Astrocyte (in vitro differentiated cells and primary cell): ENCODE measurements at regions not wholly inside any gene's neighbourhood (a gene's known extent, or its start where the extent isn't known, plus 50 kb on each side); places are given as distances from the start of the nearest gene placed in this dataset.
A peak's percentile ranks its signal among the peaks of the same experiment; 100 is the strongest.

Experiments
- DNase-seq: peaks from one replicate; pipeline ENCODE4 v3.0.0-alpha.2; 2010; ENCODE audit warnings: low read depth
- FAIRE-seq: peaks from 2 replicates; lab custom pipeline; 2011; peaks lifted over from hg19 to GRCh38; lab: Jason Lieb, UNC
- H2AFZ ChIP-seq: 2 replicates; pipeline ENCODE4 v1.6.0; 2012; ENCODE audit warnings: low read depth, low read length, inconsistent platforms
- H3K27ac ChIP-seq: 2 replicates; pipeline ENCODE4 v1.5.1; 2011; ENCODE audit warnings: low read depth, low read length, inconsistent platforms
- H3K27me3 ChIP-seq: 2 replicates; pipeline ENCODE4 v1.6.0; 2011; ENCODE audit warnings: low read length, inconsistent platforms; ENCODE audit not compliant: insufficient read depth
- H3K36me3 ChIP-seq: 2 replicates; pipeline ENCODE4 v1.5.1; 2011; ENCODE audit warnings: low read length, inconsistent platforms; ENCODE audit not compliant: insufficient read depth
- H3K4me1 ChIP-seq: 2 replicates; pipeline ENCODE4 v1.5.1; 2011; ENCODE audit warnings: low read length, inconsistent platforms; ENCODE audit not compliant: insufficient read depth
- H3K4me2 ChIP-seq: 2 replicates; pipeline ENCODE4 v1.6.0; 2012; ENCODE audit warnings: low read length, inconsistent platforms
- H3K4me3 ChIP-seq: 2 replicates; pipeline ENCODE4 v1.5.1; 2011; ENCODE audit warnings: low read depth, mild to moderate bottlenecking, low read length, inconsistent platforms; ENCODE audit not compliant: insufficient read depth
- H3K79me2 ChIP-seq: 2 replicates; pipeline ENCODE4 v1.6.0; 2012; ENCODE audit warnings: mild to moderate bottlenecking, low read length, inconsistent platforms; ENCODE audit not compliant: insufficient read depth
- H3K9ac ChIP-seq: 2 replicates; pipeline ENCODE4 v1.6.0; 2012; ENCODE audit warnings: mild to moderate bottlenecking, low read length, inconsistent platforms
- H3K9me3 ChIP-seq: 2 replicates; pipeline ENCODE4 v1.5.1; 2012; ENCODE audit warnings: low read depth, mild to moderate bottlenecking, low read length, inconsistent platforms; ENCODE audit not compliant: insufficient read depth
- H4K20me1 ChIP-seq: 2 replicates; pipeline ENCODE4 v1.6.0; 2012; ENCODE audit warnings: low read length, inconsistent platforms; ENCODE audit not compliant: insufficient read depth
- H3K27ac Mint-ChIP-seq: one replicate; pipeline ENCODE4 v1.8.0; 2021; ENCODE audit warnings: mild to moderate bottlenecking, mixed read lengths; ENCODE audit not compliant: unreplicated experiment
- H3K27me3 Mint-ChIP-seq: one replicate; pipeline ENCODE4 v1.8.0; 2021; ENCODE audit warnings: low read depth, mixed read lengths; ENCODE audit not compliant: unreplicated experiment
- H3K36me3 Mint-ChIP-seq: one replicate; pipeline ENCODE4 v1.8.0; 2021; ENCODE audit warnings: low read depth, mixed read lengths; ENCODE audit not compliant: unreplicated experiment
- H3K4me1 Mint-ChIP-seq: one replicate; pipeline ENCODE4 v1.8.0; 2021; ENCODE audit warnings: low read depth, mixed read lengths; ENCODE audit not compliant: unreplicated experiment
- H3K4me3 Mint-ChIP-seq: one replicate; pipeline ENCODE4 v1.8.0; 2021; ENCODE audit warnings: mild to moderate bottlenecking, moderate library complexity, mixed read lengths; ENCODE audit not compliant: unreplicated experiment
- H3K9me3 Mint-ChIP-seq: one replicate; pipeline ENCODE4 v1.8.0; 2021; ENCODE audit warnings: mild to moderate bottlenecking, mixed read lengths; ENCODE audit not compliant: unreplicated experiment
- CTCF ChIP-seq: IDR thresholded peaks from 2 replicates; pipeline ENCODE4 v1.5.1; 2011; ENCODE audit warnings: low read depth, mild to moderate bottlenecking, inconsistent platforms, low read length, moderate library complexity; ENCODE audit not compliant: insufficient read depth
- EZH2 ChIP-seq: IDR thresholded peaks from 2 replicates; pipeline ENCODE4 v1.6.1; 2012; ENCODE audit warnings: mild to moderate bottlenecking, low read length, inconsistent platforms; ENCODE audit not compliant: insufficient read depth

DNA sequence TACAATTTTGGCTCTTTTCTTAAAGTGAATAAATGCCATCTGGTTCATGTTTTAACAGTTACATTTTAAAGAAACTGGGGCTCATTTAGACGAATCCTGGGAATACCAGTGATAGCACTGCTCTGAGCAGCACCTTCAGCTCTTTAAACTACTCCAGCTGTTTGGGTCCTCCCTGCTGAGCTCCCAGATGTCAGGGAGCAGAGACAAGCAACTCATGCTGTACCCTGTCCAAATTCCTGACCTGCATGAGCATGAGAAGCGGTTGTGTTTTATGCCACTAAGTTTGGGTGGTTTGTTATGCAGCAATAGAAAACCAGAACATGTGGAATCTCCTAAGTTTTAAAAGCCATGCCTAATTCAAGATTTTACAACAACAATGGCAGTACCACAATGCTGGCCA lies 90.0 kb downstream of the FDX1 start:
- Mint-ChIP-seq H3K9me3 (no peaks in the 10 kb centered on the region), H3K27me3 (no peaks in the 10 kb centered on the region), H3K27ac (no peak overlapping the region), H3K4me3 (no peak overlapping the region), H3K36me3 (no peaks in the 10 kb centered on the region), H3K4me1 (peaks cover 12% of the 10 kb centered on the region)
- H3K36me3 ChIP-seq, result no peaks in the 10 kb centered on the region
- DNase-seq, result no peak
- TF ChIP-seq CTCF (no peak), EZH2 (no peak)
- no peaks in the 10 kb centered on the region for H3K79me2 ChIP-seq
- no peaks in the 10 kb centered on the region for H3K27me3 ChIP-seq
- H3K4me2 ChIP-seq, result no peak overlapping the region
- H3K9ac ChIP-seq, result no peak overlapping the region
- H2AFZ ChIP-seq, result no peak overlapping the region
- H3K4me3 ChIP-seq, result no peak overlapping the region
- no peaks in the 10 kb centered on the region for H4K20me1 ChIP-seq
- no peak overlapping the region for H3K27ac ChIP-seq
- no peak for FAIRE-seq
- no peaks in the 10 kb centered on the region for H3K9me3 ChIP-seq
- no peaks in the 10 kb centered on the region for H3K4me1 ChIP-seq

GRCh38 chr11:110522471-110522870 lies 92.7 kb downstream of the FDX1 start:
- no peaks in the 10 kb centered on the region for H3K9me3 ChIP-seq
- H3K27me3 ChIP-seq, result no peaks in the 10 kb centered on the region
- no peak for DNase-seq
- no peak overlapping the region for H2AFZ ChIP-seq
- H3K36me3 ChIP-seq, result no peaks in the 10 kb centered on the region
- H3K27ac ChIP-seq, result no peak overlapping the region
- H4K20me1 ChIP-seq, result no peaks in the 10 kb centered on the region
- Mint-ChIP-seq H3K27ac (peak overlapping the region; percentile 3), H3K4me3 (no peak overlapping the region), H3K4me1 (peaks cover 14% of the 10 kb centered on the region), H3K36me3 (no peaks in the 10 kb centered on the region), H3K9me3 (no peaks in the 10 kb centered on the region), H3K27me3 (no peaks in the 10 kb centered on the region)
- H3K4me1 ChIP-seq, result peaks cover 12% of the 10 kb centered on the region
- H3K4me2 ChIP-seq, result no peak overlapping the region
- H3K79me2 ChIP-seq, result no peaks in the 10 kb centered on the region
- H3K9ac ChIP-seq, result no peak overlapping the region
- FAIRE-seq, result no peak
- no peak overlapping the region for H3K4me3 ChIP-seq
- TF ChIP-seq CTCF, result no peak
- TF ChIP-seq EZH2, result no peak

DNA sequence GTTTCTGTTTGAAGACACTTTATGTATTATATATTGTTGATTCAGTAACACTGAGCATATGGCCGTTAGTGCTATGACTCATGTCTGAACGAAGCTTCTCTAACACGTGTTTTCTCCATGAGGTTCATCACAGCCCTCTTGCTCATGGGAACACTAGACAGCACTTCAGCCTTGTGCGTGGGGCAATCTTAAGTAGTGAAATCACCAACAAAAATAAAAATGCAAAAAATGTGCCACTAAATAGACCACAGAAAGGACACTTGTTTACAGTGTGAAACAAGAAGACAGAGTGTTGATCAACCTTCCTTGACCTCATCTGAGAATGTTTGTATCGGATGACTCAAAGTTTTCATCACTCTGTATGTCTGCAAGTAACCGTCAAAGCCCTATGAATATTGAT lies 94.5 kb downstream of the FDX1 start:
- H3K79me2 ChIP-seq, result no peaks in the 10 kb centered on the region
- FAIRE-seq (no peak), DNase-seq (peak; percentile 89)
- TF ChIP-seq EZH2 (no peak), CTCF (no peak)
- Mint-ChIP-seq H3K27me3 (no peaks in the 10 kb centered on the region), H3K9me3 (peaks cover 11% of the 10 kb centered on the region), H3K4me1 (peaks cover 14% of the 10 kb centered on the region), H3K4me3 (no peak overlapping the region), H3K36me3 (no peaks in the 10 kb centered on the region), H3K27ac (no peak overlapping the region)
- H3K9ac ChIP-seq, result no peak overlapping the region
- H3K4me3 ChIP-seq, result no peak overlapping the region
- H4K20me1 ChIP-seq, result no peaks in the 10 kb centered on the region
- H3K36me3 ChIP-seq, result no peaks in the 10 kb centered on the region
- no peak overlapping the region for H3K4me2 ChIP-seq
- no peaks in the 10 kb centered on the region for H3K9me3 ChIP-seq
- no peak overlapping the region for H3K27ac ChIP-seq
- no peak overlapping the region for H2AFZ ChIP-seq
- H3K4me1 ChIP-seq, result peaks cover 12% of the 10 kb centered on the region
- H3K27me3 ChIP-seq, result no peaks in the 10 kb centered on the region
